GM21717 (cell line): ENCODE measurements at regions not wholly inside any gene's neighbourhood (a gene's known extent, or its start where the extent isn't known, plus 50 kb on each side); places are given as distances from the start of the nearest gene placed in this dataset.
"Not testable (repeated sequence)": the region's sequence is repeated elsewhere in the genome, so short reads cannot be mapped to it uniquely, and the experiment has no call there.

Experiments used
- ATAC-seq: cut with Tn5 transposase; IDR thresholded peaks from one replicate; pipeline ENCODE4 v1.9.1; 2021; ENCODE audit warnings: mild to moderate bottlenecking, moderate library complexity; ENCODE audit not compliant: unreplicated experiment

DNA sequence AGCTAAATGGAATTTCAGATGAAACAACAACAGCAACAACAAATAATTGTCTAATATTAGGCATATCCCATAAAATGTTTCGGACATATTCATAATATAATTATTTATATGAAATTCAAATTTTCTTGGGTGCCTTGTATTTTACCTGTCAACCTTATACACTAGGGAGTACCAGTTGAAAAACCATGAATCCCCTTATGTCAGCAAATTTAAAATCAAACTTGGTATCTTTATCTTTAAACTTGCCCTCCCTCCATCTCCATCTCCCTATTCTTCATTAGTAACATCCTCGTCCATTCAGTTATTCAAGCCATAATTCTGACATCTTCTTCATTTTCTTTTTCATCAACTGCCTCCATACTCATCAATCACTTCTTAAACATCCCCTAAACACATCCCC is 974.5 kb upstream of the HS3ST1 start:
- ATAC-seq, result no peak

DNA sequence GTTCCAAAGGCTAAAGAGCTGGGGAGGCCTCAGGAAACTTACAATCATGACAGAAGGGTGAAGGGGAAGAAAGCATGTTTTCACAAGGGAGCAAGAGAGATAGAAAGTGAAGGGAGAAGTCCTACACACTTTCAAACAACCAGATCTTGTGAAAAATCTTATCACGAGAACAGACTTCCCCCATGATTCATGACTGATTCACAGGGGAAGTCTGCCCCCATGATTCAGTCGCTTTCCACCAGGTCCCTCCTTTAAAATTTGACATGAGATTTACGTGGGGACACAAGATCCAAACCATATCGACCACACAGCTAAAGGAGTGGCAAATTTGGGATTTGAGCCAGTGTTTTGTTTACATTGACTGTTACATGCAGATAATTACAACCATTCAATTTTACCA is 971.1 kb upstream of the HS3ST1 start:
- no peak for ATAC-seq

DNA sequence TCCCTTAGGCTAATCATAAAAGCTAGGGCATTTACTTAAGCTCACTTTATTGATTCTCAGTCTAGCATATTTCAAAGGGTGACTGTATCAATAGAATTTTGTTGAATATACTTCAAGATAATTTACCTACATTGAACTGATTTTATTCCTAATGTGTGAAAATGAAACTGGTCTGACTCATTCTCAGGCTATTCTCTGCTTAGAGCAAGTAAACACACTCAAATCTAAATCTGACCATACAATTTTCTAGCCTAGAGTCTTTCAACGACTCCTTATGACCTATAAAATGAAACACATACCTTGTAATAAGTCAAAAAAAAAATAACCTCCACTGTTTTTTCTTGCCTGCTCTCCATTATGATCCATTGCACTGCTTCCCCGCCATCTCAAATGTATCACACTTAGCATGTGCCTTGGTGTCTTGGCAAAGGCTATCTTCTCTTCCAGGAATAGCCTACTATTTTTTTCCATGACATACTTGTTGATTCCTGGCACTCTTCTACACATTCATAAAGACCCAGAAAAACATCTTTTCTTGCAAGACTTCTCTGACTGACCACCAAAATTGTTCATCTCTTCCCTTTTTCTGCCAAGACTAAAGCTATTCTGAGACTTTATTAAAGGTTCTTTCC is 965.1 kb upstream of the HS3ST1 start:
- ATAC-seq, result no peak

DNA sequence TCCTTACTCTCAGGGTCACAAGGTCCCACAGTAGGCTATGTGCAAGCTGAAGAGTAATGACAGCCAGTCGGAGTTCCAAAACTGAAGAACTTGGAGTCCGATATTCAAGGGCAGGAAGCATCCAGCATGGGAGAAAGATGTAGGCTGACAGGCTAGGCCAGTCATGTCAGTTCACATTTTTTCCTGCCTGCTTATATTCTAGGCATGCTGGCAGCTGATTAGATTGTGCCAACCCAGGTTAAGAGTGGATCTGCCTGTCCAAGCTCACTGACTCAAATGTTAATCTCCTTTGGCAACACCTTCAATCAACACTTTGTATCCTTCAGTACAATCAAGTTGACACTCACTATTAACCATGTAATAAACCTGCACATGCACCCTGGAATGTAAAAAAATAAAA is 960.9 kb upstream of the HS3ST1 start:
- ATAC-seq, result no peak

DNA sequence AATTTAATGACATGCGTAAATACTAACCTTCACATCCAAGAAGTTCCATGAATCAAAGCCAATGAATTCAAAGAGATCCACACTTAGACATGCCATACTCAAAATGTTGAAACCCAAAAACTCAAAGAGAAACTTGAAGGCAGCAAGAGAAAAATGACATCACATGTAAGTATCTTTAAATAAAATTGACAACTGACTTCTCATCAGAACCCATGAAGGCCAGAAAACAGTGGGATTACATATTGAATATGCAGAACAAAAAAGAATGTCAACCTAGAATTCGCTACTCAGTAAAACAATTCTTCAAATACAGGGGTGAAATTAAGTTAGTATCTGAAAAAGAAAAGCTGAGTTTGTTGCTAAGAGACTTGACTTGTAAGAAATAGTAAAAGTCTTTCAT is 953.9 kb upstream of the HS3ST1 start:
- no peak for ATAC-seq

DNA sequence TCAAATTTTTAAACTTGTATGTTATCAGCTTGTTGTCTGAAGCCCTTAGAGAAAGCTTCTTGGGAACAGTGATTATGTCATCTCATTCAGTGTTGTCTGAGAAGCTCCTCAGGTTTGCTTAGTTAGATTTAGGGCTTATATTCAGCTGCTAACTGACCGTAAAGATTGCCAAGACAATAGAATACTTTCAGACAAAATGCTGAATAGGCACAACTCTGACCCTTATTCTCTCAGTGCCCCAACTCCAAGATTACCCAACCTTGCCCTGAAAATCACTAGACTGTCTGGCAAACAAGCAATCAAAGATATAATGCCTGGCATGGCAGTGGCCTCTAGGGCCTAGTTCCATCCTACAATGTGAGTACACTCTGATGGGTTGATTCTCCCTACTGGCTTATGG is 950.5 kb upstream of the HS3ST1 start:
- no peak for ATAC-seq

DNA sequence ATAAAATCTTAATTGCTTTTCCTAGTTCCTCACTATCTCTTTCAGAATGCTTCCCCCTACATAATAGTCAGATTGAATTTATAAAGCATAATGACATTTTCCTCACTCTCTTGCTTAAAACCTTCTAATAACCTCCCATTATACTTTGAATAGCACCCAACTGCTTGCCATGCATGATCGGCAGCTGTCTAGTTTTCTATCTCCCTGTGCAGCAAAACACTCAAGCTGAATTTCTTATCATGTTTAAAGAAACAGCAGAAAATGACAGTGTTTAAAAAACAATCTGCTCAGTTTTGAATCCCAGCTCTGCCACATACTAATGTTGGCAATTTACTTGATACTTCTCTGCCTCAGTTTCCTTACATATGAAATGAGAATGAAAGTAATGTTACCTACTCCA is 947.1 kb upstream of the HS3ST1 start:
- ATAC-seq, result no peak

DNA sequence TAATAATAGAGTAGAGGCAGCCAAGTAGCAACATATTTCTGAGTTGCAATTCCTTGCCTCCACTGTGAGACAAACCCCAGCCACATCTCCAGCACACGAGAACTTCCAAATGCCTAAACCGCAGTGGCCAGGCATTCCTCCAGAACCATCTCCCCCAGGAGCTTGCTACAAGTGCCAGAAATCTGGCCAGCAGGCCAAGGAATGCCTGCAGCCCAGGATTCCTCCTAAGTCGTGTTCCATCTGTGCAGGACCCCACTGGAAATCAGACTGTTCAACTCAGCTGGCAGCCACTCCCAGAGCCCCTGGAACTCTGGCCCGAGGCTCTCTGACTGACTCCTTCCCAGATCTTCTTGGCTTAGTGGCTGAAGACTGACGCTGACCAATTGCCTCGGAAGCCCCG is 937.2 kb upstream of the HS3ST1 start:
- not testable (repeated sequence) for ATAC-seq

DNA sequence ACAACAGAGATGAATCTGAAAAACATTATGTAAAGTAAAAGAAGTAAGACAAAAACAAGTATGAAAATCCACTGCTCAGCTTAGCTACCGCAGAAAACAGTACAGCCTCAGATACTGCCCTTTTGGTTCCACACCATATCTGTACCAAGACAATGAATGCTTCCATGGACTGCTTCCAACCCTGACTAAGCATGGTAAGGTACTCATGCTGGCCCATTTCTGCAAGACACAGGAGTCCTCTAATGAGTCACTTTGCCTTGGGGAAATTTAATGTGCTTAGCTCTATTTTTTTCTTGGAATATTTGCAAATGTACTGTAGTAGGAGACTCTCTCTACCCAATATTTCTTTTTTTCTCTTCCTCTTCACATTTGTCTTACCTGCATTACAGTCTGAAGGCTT is 931.7 kb upstream of the HS3ST1 start:
- ATAC-seq, result no peak

DNA sequence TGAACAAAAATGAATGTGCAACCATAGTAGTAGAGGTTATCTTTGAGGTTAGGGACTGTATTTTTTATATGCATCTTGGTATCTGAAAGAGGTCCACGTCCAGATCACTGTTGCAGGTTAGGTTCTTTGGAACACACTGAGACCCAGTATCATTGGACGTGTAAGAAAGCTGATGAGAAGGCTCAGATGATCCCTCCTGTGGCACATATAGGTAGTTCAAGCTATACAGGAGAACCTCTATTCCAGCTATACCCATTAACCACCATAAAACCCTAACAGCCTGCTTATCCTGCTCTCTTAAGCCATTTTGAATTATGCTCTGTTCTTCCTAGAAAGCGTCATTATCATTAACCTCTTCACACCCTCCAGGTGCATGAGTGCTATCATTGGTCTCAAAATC is 930.7 kb upstream of the HS3ST1 start:
- no peak for ATAC-seq

DNA sequence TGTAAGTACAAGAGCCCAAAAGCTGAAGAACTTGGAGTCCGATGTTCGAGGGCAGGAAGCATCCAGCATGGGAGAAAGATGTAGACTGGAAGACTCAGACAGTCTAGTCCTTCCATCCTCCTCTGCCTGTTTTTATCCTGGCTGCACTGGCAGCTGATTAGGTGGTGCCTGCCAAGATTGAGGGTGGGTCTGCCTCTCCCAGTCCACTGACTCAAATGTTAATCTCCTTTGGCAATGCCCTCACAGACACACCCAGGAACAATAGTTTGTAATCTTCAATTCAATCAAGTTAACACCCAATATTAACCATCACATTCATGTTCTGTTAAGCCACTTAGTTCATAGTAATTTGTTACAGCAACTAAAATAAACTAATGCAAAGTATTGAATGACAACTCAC is 904.4 kb upstream of the HS3ST1 start:
- ATAC-seq, result not testable (repeated sequence)

DNA sequence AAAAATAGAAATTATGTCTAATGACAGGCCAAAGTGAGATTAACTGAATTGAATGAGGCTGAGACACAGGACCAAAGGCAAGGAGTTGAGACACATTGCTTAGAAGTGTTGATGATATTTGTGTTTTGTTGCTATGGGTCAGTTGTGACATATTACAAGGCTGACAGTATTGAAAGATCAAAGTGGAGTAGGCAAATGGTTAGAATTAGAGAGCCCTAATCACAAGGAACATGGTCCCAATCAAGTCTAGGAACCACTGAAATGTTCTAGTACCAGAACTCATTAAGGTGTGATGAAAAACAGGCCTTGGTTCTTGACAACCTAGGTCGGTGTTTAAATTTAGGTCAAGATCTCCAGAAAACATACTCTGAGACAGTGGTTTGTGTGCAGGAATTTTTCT is 896.3 kb upstream of the HS3ST1 start:
- no peak for ATAC-seq

DNA sequence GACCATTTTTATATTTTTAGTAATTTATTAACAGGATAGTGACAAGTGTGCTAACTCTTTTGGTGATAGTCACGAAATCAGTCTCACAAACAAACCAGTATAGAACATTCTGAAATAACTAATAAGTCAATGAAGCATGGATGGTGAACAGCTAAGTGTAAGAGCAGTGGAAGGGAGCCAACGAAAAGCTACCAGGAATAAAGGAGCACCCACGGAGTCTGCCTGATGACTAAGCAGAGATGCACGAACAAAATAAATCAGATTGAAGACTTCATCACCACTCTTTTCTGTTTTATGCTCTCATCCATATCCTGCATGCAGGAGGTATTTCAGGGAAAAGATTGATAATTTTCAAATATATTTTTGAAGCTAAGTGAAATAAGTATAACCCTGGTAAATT is 891.1 kb upstream of the HS3ST1 start:
- ATAC-seq, result no peak

DNA sequence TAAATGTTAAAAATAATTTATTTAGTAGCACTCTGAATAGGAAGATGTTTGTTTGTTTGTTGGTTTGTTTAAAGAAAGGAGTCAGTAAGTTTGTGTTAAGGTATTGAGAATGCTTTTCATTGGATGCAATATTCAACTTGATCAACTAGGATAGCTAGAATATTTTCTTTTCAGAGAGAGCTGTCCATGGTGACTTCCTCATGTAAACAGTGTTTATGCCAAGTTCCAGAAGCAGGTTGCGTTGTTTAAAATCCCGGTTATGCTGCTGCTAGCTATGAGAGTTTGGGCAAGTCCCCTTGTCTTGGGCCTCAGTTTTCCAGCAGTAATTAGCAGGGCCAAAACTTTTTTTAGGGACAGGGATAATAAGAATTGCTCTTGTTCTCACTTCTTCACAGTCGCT is 876.2 kb upstream of the HS3ST1 start:
- ATAC-seq, result no peak

DNA sequence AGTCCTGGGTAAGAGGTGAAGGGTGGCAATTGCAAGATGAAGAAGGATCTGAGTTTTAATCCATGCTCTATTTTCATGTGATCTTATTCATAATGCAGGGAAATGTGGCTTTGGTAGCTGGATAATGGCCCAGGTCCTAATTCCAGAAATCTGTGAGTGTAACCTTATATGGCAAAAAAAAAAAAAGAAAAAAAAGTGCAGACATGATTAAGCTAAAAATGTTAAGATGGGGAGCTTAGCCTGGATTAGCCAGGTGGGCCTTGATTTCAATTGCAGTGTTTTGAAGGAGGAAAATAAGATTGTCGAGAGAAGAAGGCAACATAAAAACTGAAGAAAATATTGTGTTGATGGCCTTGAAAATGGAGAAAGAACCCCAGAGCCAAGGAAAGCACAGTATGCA is 867.7 kb upstream of the HS3ST1 start:
- no peak for ATAC-seq

DNA sequence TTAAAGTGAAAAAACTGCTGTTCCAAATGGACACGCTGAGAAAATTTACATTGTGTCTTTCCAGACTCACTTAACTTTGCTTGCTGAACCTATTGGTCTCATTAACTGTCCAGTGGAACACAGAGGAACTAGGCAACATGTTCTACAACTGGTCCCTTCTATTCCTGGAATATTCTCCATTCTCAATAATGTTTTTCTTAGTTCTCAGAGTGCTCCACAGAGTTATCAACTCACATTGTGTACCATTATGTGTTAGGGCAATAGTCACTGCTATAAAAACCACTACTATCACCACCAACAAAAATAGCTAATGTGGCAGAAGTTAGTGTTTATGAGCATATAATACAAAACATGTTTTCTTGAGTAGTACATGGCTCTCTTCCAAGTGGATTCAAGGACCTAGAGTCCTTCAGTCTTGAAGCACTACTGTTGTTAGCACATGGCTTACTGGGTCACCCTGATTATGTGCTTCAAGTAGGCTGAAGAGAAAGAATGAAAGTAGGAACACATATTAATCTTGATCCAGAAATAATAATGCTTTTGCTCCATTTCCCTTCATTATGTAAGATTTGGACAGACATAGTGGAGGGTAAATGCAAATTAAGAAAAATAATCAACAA is 865.3 kb upstream of the HS3ST1 start:
- ATAC-seq, result no peak

DNA sequence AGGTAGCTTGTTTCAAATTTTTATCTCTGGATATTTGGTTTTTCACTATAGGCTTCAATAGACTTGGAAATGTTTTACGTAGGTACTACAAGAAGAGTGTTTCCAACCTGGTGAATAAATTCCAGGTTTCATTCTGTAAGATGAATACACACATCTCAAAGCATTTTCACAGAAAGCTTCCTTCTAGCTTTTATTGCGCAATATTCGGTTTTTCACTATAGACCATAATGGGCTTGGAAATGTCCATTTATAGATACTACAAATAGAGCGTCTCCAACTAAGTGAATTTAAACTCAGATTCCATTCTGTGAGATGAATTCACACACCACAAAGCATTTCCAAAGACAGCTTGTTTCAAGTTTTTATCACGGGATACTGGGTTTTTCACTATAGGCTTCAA is 857.7 kb upstream of the HS3ST1 start:
- no peak for ATAC-seq

DNA sequence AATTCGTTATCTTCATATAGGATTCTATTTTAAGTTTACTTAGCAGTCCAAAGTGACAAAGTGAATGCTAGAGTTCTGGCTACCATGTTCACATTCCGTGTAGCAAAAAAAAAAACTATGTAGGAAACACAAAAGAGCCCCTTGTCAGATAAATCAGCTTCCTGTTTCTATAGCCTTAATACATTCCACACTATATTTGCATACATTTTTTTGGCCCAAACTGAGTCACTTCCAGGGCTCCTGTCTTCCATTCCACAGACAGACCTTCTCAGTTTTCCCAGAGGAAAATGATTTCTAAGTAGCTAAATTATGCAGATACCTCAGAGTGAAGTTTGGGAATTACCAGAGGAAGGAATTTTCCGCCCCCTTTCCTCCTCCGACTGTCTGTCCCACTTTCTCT is 841.9 kb upstream of the HS3ST1 start:
- ATAC-seq, result no peak

DNA sequence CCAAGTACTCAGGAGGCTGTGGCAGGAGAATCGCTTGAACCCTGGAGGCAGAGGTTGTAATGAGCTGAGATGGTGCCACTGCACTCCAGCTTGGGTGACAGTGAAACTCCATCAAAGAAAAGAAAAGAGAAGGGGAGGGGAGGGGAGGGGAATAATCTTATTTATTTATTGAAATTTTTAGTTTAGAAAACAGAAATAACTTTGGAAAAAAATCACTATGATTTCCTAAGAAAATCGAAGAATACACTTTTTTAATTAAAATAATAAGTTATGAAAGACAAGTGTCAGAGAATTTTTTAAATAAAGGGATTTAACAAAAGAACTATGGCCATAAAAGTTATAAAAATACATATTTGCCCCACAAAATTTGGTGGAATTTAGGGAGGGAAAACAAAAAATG is 836.9 kb upstream of the HS3ST1 start:
- ATAC-seq, result no peak

DNA sequence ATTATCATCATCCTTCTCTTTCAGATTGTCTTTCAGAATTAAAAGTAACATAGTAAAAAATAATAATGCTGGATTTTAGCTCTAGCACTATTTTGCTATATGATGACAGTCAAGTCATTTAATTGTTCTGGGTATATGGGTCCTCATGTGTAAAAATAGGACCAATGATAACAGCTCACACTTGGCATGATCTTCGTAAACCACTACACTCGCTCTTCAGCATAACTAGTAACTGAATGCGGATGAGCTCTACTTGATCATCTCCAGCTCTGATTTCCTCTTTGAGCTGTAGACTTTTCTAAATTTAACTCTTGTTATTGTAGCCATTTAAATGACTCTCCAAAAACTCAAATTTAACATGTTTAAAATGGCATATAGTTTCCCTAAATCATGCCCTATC is 831.8 kb upstream of the HS3ST1 start:
- ATAC-seq, result no peak

DNA sequence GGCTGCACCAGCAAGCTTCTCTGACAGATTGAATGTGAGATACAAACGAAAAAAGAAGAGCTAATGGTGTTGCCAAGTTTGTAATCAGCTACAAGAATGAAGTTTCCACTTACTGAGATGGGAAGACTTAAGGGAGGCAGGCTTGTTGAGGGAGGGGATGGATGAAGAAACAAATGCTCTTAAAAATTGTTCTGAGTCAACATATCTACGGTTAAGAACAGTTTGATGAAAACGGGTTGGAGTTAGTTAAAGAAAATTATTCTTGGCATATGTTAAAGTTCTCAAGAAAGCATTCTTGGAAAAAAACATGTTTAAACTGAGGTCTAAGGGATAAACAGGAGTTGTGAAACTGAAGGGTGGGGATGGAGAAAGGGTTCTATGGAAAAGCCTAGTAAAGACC is 816.3 kb upstream of the HS3ST1 start:
- no peak for ATAC-seq

DNA sequence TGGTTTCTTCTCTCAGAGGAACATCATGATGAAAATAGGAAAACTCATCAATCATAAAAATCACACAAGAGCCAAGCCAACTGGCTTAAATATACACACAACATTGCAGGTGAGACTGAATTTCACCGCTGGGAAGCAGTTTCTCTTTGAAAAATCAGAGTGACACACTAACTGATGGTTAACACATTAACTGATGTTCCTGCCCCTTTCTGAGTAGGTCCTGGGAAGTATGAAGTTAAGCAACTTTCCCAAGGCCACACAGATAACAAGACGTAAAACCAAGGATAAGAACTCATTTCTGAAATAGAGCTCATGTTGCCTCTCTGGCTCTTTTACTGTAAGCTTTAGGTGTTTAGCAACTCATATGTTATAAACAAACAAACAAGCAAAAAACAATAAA is 813.7 kb upstream of the HS3ST1 start:
- ATAC-seq, result no peak
